ENCODE measurements at regions not wholly inside any gene's neighbourhood (a gene's known extent, or its start where the extent isn't known, plus 50 kb on each side); places are given as distances from the start of the nearest gene placed in this dataset.

- TF ChIP-seq EP300 (IDR thresholded peaks at IDR 0.05) (no peak), CTCF (IDR thresholded peaks at IDR 0.05) (no peak)
These were observed 269.5 kb upstream of the FOXF1 start for GRCh38 chr16:86240716-86241363.

Measured in sigmoid colon (tissue), 4 donors.